Right forelimb (tissue), 1 donor: ENCODE measurements at regions not wholly inside any gene's neighbourhood (a gene's known extent, or its start where the extent isn't known, plus 50 kb on each side); places are given as distances from the start of the nearest gene placed in this dataset.

Experiments
- DNase-seq: peaks from one replicate; pipeline ENCODE4 v3.0.0-alpha.2; 2018

GRCh38 chr20:56840716-56841261, 211.7 kb downstream of the TFAP2C start:
- no peak for DNase-seq

- no peak for DNase-seq
Measured at GRCh38 chr20:56841346-56841908, 212.3 kb downstream of the TFAP2C start.

- no peak for DNase-seq
Measured at GRCh38 chr20:56842056-56842455, 212.9 kb downstream of the TFAP2C start.

- no peak for DNase-seq
Measured at GRCh38 chr20:56843386-56843785, 214.3 kb downstream of the TFAP2C start.

- no peak for DNase-seq
Measured at GRCh38 chr20:56843817-56844216, 214.7 kb downstream of the TFAP2C start.

- no peak for DNase-seq
Measured at GRCh38 chr20:56845546-56846086, 216.5 kb downstream of the TFAP2C start.

- no peak for DNase-seq
Measured at GRCh38 chr20:56848561-56848960, 219.5 kb downstream of the TFAP2C start.

GRCh38 chr20:56851552-56851951, 222.4 kb downstream of the TFAP2C start:
- no peak for DNase-seq

- DNase-seq = no peak
Measured at GRCh38 chr20:56855708-56856107, 226.6 kb downstream of the TFAP2C start.

GRCh38 chr20:56857950-56858349, 228.8 kb downstream of the TFAP2C start:
- DNase-seq = no peak

- DNase-seq = no peak
Measured at GRCh38 chr20:56859039-56859800, 230.1 kb downstream of the TFAP2C start.

GRCh38 chr20:56859801-56860261, 230.7 kb downstream of the TFAP2C start:
- DNase-seq = no peak

- DNase-seq = no peak
Measured at GRCh38 chr20:56860413-56860812, 231.3 kb downstream of the TFAP2C start.

- DNase-seq = no peak
Measured at GRCh38 chr20:56861590-56861989, 232.5 kb downstream of the TFAP2C start.

- DNase-seq = no peak
Measured at GRCh38 chr20:56865055-56865454, 235.9 kb downstream of the TFAP2C start.

- no peak for DNase-seq
Measured at GRCh38 chr20:56867128-56867527, 238.0 kb downstream of the TFAP2C start.

GRCh38 chr20:56868746-56869145, 239.6 kb downstream of the TFAP2C start:
- no peak for DNase-seq

GRCh38 chr20:56870271-56870670, 241.2 kb downstream of the TFAP2C start:
- DNase-seq = no peak

- no peak for DNase-seq
Measured at GRCh38 chr20:56871691-56872090, 242.6 kb downstream of the TFAP2C start.

GRCh38 chr20:56872620-56873458, 243.7 kb downstream of the TFAP2C start:
- no peak for DNase-seq

GRCh38 chr20:56873836-56874235, 244.7 kb downstream of the TFAP2C start:
- no peak for DNase-seq

GRCh38 chr20:56875052-56875659, 246.1 kb downstream of the TFAP2C start:
- no peak for DNase-seq

GRCh38 chr20:56875803-56876202, 246.7 kb downstream of the TFAP2C start:
- DNase-seq = no peak
